Nephron (organoid): ENCODE measurements at regions not wholly inside any gene's neighbourhood (a gene's known extent, or its start where the extent isn't known, plus 50 kb on each side); places are given as distances from the start of the nearest gene placed in this dataset.

Experiments
- H3K27ac Mint-ChIP-seq, 3 experiments: 2 replicates each; pipeline ENCODE4 v1.8.0; 2020; ENCODE audit warnings: mixed read lengths in 3 of 3, mild to moderate bottlenecking in 2 of 3, moderate library complexity in 1 of 3
- H3K27me3 Mint-ChIP-seq: 2 replicates; pipeline ENCODE4 v1.8.0; 2021; ENCODE audit warnings: low read depth, mild to moderate bottlenecking, moderate library complexity, mixed read lengths
- H3K36me3 Mint-ChIP-seq: 2 replicates; pipeline ENCODE4 v1.8.0; 2020; ENCODE audit warnings: low read depth, mixed read lengths
- H3K4me1 Mint-ChIP-seq: 2 replicates; pipeline ENCODE4 v1.8.0; 2020; ENCODE audit warnings: mixed read lengths
- H3K4me3 Mint-ChIP-seq, 3 experiments: 2 replicates each; pipeline ENCODE4 v1.8.0; 2020; ENCODE audit warnings: mild to moderate bottlenecking in 3 of 3, mixed read lengths in 3 of 3, moderate library complexity in 2 of 3
- H3K9me3 Mint-ChIP-seq: 2 replicates; pipeline ENCODE4 v1.8.0; 2020; ENCODE audit warnings: mixed read lengths
- CTCF ChIP-seq, 3 experiments: fragments of 200-600 bp; sonication (generic); IDR thresholded peaks; one replicate each; pipeline ENCODE4 v1.5.0; 2021; ENCODE audit warnings: antibody characterized with exemption in 3 of 3; ENCODE audit not compliant: unreplicated experiment in 3 of 3

- Mint-ChIP-seq H3K9me3 (peaks cover 20% of the 10 kb centered on the region), H3K36me3 (peaks cover 5% of the 10 kb centered on the region), H3K27me3 (peaks cover 3% of the 10 kb centered on the region), H3K4me1 (peaks cover 32% of the 10 kb centered on the region), H3K27ac (no peak overlapping the region), H3K4me3 (no peak overlapping the region)
- TF ChIP-seq CTCF (IDR thresholded peaks at IDR 0.05; ENCODE audit: unreplicated experiment in 3 of 3) = no peak
Measured at GRCh38 chr9:85433046-85433445, 308.7 kb downstream of the AGTPBP1 start.

GRCh38 chr9:85432599-85432998 is 309.2 kb downstream of the AGTPBP1 start:
- Mint-ChIP-seq H3K9me3 (peaks cover 19% of the 10 kb centered on the region), H3K4me1 (peaks cover 37% of the 10 kb centered on the region), H3K4me3 (no peak overlapping the region), H3K36me3 (peaks cover 5% of the 10 kb centered on the region), H3K27ac (no peak overlapping the region), H3K27me3 (peaks cover 3% of the 10 kb centered on the region)
- TF ChIP-seq CTCF (IDR thresholded peaks at IDR 0.05; ENCODE audit: unreplicated experiment in 3 of 3) = no peak

- H3K27me3 Mint-ChIP-seq = peaks cover 3% of the 10 kb centered on the region
- peaks cover 43% of the 10 kb centered on the region for H3K4me1 Mint-ChIP-seq
- peak overlapping the region in 2 of 3 experiments; percentile 33 to 75 for H3K27ac Mint-ChIP-seq
- H3K9me3 Mint-ChIP-seq = peaks cover 11% of the 10 kb centered on the region
- peaks cover 5% of the 10 kb centered on the region for H3K36me3 Mint-ChIP-seq
- H3K4me3 Mint-ChIP-seq = no peak overlapping the region
- TF ChIP-seq CTCF (IDR thresholded peaks at IDR 0.05; ENCODE audit: unreplicated experiment in 3 of 3) = no peak
Measured at GRCh38 chr9:85431339-85432102, 310.2 kb downstream of the AGTPBP1 start.

GRCh38 chr9:85430659-85431338 is 311.0 kb downstream of the AGTPBP1 start:
- Mint-ChIP-seq H3K9me3 (peaks cover 4% of the 10 kb centered on the region), H3K36me3 (peaks cover 5% of the 10 kb centered on the region), H3K4me3 (peak overlapping the region in 1 of 3 experiments; percentile 39), H3K4me1 (peaks cover 48% of the 10 kb centered on the region), H3K27me3 (peaks cover 3% of the 10 kb centered on the region), H3K27ac (peak overlapping the region in 2 of 3 experiments; percentile 60 to 75)
- TF ChIP-seq CTCF (IDR thresholded peaks at IDR 0.05; ENCODE audit: unreplicated experiment in 3 of 3) = no peak

GRCh38 chr9:85428230-85428629 is 313.5 kb downstream of the AGTPBP1 start:
- peak overlapping the region; percentile 16 to 45 (median 30) for H3K27ac Mint-ChIP-seq

More at GRCh38 chr9:85428230-85428629, 313.5 kb downstream of the AGTPBP1 start:
- no peaks in the 10 kb centered on the region for H3K36me3 Mint-ChIP-seq
- no peak for TF ChIP-seq CTCF (IDR thresholded peaks at IDR 0.05; ENCODE audit: unreplicated experiment in 3 of 3)
- H3K4me3 Mint-ChIP-seq = peak overlapping the region in 1 of 3 experiments; percentile 11
- H3K9me3 Mint-ChIP-seq = no peaks in the 10 kb centered on the region
- no peaks in the 10 kb centered on the region for H3K27me3 Mint-ChIP-seq
- H3K4me1 Mint-ChIP-seq = peaks cover 56% of the 10 kb centered on the region
